Glutamatergic neuron (in vitro differentiated cells): ENCODE measurements at regions not wholly inside any gene's neighbourhood (a gene's known extent, or its start where the extent isn't known, plus 50 kb on each side); places are given as distances from the start of the nearest gene placed in this dataset.
"Not testable (repeated sequence)": the region's sequence is repeated elsewhere in the genome, so short reads cannot be mapped to it uniquely, and the experiment has no call there.

Experiments used
- DNase-seq: peaks from one replicate; pipeline ENCODE4 v3.0.0; 2022
- H3K27ac Mint-ChIP-seq: one replicate; pipeline ENCODE4 v1.8.0; 2020; ENCODE audit warnings: mild to moderate bottlenecking, mixed read lengths, inconsistent platforms; ENCODE audit not compliant: unreplicated experiment
- H3K27me3 Mint-ChIP-seq: one replicate; pipeline ENCODE4 v1.8.0; 2020; ENCODE audit warnings: mild to moderate bottlenecking, moderate library complexity, mixed read lengths, inconsistent platforms; ENCODE audit not compliant: unreplicated experiment
- H3K36me3 Mint-ChIP-seq: one replicate; pipeline ENCODE4 v1.8.0; 2020; ENCODE audit warnings: mild to moderate bottlenecking, mixed read lengths, inconsistent platforms; ENCODE audit not compliant: unreplicated experiment
- H3K4me1 Mint-ChIP-seq: one replicate; pipeline ENCODE4 v1.8.0; 2020; ENCODE audit warnings: mild to moderate bottlenecking, low read depth, mixed read lengths, inconsistent platforms; ENCODE audit not compliant: unreplicated experiment
- H3K4me3 Mint-ChIP-seq: one replicate; pipeline ENCODE4 v1.8.0; 2020; ENCODE audit warnings: mild to moderate bottlenecking, mixed read lengths, inconsistent platforms; ENCODE audit not compliant: unreplicated experiment
- H3K9me3 Mint-ChIP-seq: one replicate; pipeline ENCODE4 v1.8.0; 2020; ENCODE audit warnings: mild to moderate bottlenecking, moderate library complexity, mixed read lengths, inconsistent platforms; ENCODE audit not compliant: unreplicated experiment
- TF ChIP-seq, protein P1 (sequence below): fragments of 200-600 bp; sonication (generic); IDR thresholded peaks from one replicate; pipeline ENCODE4 v1.5.0; 2021; ENCODE audit not compliant: partially characterized antibody, unreplicated experiment

DNA sequence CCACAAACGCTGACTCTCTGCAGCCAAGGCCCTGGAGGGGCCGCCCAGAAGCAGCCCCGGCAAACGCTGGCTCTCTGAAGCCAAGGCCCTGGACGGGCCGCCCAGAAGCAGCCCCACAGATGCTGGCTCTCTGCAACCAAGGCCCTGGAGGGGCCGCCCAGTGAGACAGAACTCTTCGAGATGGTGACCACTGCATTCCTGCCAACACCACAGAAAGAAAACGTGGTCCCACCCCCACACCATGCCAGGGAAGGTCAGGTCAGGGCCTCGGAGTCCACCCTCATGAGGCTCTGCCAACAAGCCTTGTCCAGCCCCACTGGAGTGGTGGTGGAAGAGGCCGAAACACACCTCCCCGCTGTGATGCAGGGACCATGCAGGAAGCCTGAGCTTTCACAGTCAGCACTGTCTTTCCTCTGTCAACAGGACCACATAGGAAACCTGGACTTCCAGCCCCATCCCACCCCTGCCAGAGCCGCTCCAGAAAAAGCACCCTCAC lies 97.5 kb downstream of the DLL1 start:
- peaks cover 3% of the 10 kb centered on the region for H3K4me1 Mint-ChIP-seq
- H3K36me3 Mint-ChIP-seq, result peaks cover 32% of the 10 kb centered on the region
- no peak for DNase-seq
- TF ChIP-seq, protein P1, sequence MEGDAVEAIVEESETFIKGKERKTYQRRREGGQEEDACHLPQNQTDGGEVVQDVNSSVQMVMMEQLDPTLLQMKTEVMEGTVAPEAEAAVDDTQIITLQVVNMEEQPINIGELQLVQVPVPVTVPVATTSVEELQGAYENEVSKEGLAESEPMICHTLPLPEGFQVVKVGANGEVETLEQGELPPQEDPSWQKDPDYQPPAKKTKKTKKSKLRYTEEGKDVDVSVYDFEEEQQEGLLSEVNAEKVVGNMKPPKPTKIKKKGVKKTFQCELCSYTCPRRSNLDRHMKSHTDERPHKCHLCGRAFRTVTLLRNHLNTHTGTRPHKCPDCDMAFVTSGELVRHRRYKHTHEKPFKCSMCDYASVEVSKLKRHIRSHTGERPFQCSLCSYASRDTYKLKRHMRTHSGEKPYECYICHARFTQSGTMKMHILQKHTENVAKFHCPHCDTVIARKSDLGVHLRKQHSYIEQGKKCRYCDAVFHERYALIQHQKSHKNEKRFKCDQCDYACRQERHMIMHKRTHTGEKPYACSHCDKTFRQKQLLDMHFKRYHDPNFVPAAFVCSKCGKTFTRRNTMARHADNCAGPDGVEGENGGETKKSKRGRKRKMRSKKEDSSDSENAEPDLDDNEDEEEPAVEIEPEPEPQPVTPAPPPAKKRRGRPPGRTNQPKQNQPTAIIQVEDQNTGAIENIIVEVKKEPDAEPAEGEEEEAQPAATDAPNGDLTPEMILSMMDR, result no peak
- no peak overlapping the region for H3K4me3 Mint-ChIP-seq
- H3K27me3 Mint-ChIP-seq, result no peaks in the 10 kb centered on the region
- no peak overlapping the region for H3K27ac Mint-ChIP-seq
- H3K9me3 Mint-ChIP-seq, result peaks cover 7% of the 10 kb centered on the region

DNA sequence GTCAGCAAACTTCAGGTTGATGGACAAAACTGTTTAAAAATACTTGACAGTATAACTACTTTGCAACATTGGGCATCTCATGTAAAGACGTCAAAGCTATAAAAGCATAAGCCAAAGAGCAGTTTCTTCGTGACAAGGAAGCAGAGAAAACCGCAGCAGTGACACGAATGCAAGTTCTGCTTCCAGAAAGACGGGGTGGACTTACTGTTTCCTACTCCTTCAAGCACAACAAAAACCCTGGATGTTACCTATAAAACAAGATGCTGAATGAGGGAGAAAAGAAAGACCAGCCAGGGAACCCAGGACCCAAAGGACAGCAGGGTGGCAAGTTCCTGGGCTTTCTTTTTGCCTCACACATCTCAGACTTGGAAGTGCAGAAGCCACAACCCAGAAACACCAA lies 98.0 kb downstream of the DLL1 start:
- H3K27ac Mint-ChIP-seq, result no peak overlapping the region
- H3K9me3 Mint-ChIP-seq, result peaks cover 7% of the 10 kb centered on the region
- DNase-seq, result no peak
- no peaks in the 10 kb centered on the region for H3K27me3 Mint-ChIP-seq
- H3K36me3 Mint-ChIP-seq, result peaks cover 32% of the 10 kb centered on the region
- no peaks in the 10 kb centered on the region for H3K4me1 Mint-ChIP-seq
- TF ChIP-seq, protein P1, result no peak
- no peak overlapping the region for H3K4me3 Mint-ChIP-seq

DNA sequence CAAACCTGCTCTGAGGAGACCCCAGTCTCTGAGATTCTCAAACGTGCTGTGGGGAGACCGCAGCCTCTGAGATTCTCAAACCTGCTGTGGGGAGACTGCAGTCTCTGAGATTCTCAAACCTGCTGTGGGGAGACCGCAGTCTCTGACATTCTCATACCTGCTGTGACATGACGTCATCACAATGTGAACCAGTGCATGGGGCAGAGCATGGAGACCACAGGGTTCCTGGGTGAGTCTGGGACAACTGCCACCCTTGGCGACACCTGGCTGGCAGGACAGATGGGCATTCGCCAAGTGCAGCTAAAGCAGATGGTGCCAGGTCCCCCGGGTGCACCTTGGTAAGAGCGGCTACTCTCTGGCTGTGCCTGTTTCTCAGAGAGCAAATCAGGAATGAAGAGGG lies 98.8 kb downstream of the DLL1 start:
- peaks cover 30% of the 10 kb centered on the region for H3K36me3 Mint-ChIP-seq
- not testable (repeated sequence) for H3K27me3 Mint-ChIP-seq, H3K4me1 Mint-ChIP-seq, DNase-seq, H3K27ac Mint-ChIP-seq, H3K4me3 Mint-ChIP-seq, H3K9me3 Mint-ChIP-seq

DNA sequence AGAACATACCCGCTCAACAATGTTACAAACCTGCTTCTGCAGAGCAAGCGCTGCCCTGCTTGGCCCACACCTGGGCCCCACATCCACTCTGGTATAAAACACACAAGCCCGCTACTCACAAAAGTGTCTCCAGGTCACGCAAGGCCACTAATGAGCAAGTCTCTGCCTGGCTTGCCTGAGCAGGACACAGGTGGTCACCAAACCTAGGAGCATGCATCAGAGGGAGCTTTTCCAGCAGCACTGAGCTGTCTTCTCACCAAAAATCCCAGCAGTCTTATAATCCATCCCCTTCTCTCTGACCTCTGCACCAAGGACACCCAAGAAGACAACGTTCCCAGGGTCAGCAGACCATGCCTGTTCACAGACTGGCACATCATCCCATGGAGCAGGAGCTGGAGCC lies 100.8 kb downstream of the DLL1 start:
- H3K4me1 Mint-ChIP-seq, result no peaks in the 10 kb centered on the region
- TF ChIP-seq, protein P1, result no peak
- DNase-seq, result no peak
- H3K9me3 Mint-ChIP-seq, result peaks cover 7% of the 10 kb centered on the region
- H3K27ac Mint-ChIP-seq, result no peak overlapping the region
- H3K36me3 Mint-ChIP-seq, result peaks cover 12% of the 10 kb centered on the region
- no peaks in the 10 kb centered on the region for H3K27me3 Mint-ChIP-seq
- no peak overlapping the region for H3K4me3 Mint-ChIP-seq

DNA sequence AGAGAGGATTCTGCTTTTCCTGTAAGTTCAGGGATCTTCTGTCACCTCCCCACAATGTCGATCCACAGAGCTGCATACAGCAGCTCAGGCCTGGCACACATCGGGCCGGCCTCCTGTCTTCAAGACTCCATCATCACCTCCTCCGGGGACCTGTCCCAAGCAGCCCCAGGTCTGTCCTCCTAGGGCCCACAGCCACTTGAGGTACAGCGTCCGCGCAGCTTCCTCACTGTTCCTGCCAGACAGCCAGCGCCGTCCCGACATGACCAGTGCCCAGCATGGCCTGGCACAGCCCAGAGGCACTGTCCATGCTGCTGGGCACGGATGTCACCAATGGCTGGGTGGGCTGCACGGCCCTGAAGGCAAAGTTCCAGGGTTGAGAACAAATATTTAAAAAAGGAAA lies 101.6 kb downstream of the DLL1 start:
- no peaks in the 10 kb centered on the region for H3K27me3 Mint-ChIP-seq
- DNase-seq, result no peak
- no peak overlapping the region for H3K27ac Mint-ChIP-seq
- H3K9me3 Mint-ChIP-seq, result peaks cover 7% of the 10 kb centered on the region
- peaks cover 8% of the 10 kb centered on the region for H3K36me3 Mint-ChIP-seq
- TF ChIP-seq, protein P1, result no peak
- H3K4me1 Mint-ChIP-seq, result peaks cover under 1% of the 10 kb centered on the region
- H3K4me3 Mint-ChIP-seq, result no peak overlapping the region
